ELF-1 (cell line): ENCODE measurements at regions not wholly inside any gene's neighbourhood (a gene's known extent, or its start where the extent isn't known, plus 50 kb on each side); places are given as distances from the start of the nearest gene placed in this dataset.

Source experiments
- DNase-seq: peaks from one replicate; pipeline ENCODE4 v3.0.0-alpha.2; 2016; ENCODE audit warnings: low read depth, low spot score

- DNase-seq, result no peak
These were observed 713.0 kb upstream of the LRRC4C start for GRCh38 chr11:42172441-42172840.

- no peak for DNase-seq
These were observed 715.8 kb upstream of the LRRC4C start for GRCh38 chr11:42175203-42175602.

GRCh38 chr11:42179216-42179615 lies 719.8 kb upstream of the LRRC4C start:
- no peak for DNase-seq

GRCh38 chr11:42195289-42196013 lies 736.0 kb upstream of the LRRC4C start:
- DNase-seq, result no peak

- DNase-seq, result no peak
These were observed 740.9 kb upstream of the LRRC4C start for GRCh38 chr11:42200311-42200710.

- no peak for DNase-seq
These were observed 742.2 kb upstream of the LRRC4C start for GRCh38 chr11:42201603-42202148.

- no peak for DNase-seq
These were observed 746.1 kb upstream of the LRRC4C start for GRCh38 chr11:42205518-42205917.

- DNase-seq, result no peak
These were observed 766.2 kb upstream of the LRRC4C start for GRCh38 chr11:42225664-42226063.

GRCh38 chr11:42232673-42233072 lies 773.2 kb upstream of the LRRC4C start:
- DNase-seq, result no peak

- no peak for DNase-seq
These were observed 775.0 kb upstream of the LRRC4C start for GRCh38 chr11:42234451-42234951.

GRCh38 chr11:42237701-42238235 lies 778.3 kb upstream of the LRRC4C start:
- no peak for DNase-seq

GRCh38 chr11:42239188-42239587 lies 779.7 kb upstream of the LRRC4C start:
- DNase-seq, result no peak

- no peak for DNase-seq
These were observed 783.9 kb upstream of the LRRC4C start for GRCh38 chr11:42243385-42243784.

GRCh38 chr11:42244376-42244775 lies 784.9 kb upstream of the LRRC4C start:
- DNase-seq, result no peak

GRCh38 chr11:42249401-42249800 lies 789.9 kb upstream of the LRRC4C start:
- no peak for DNase-seq

- no peak for DNase-seq
These were observed 790.5 kb upstream of the LRRC4C start for GRCh38 chr11:42249956-42250355.

GRCh38 chr11:42251984-42252383 lies 792.5 kb upstream of the LRRC4C start:
- no peak for DNase-seq

GRCh38 chr11:42253156-42253555 lies 793.7 kb upstream of the LRRC4C start:
- no peak for DNase-seq

GRCh38 chr11:42255906-42256305 lies 796.5 kb upstream of the LRRC4C start:
- DNase-seq, result no peak

- no peak for DNase-seq
These were observed 798.1 kb upstream of the LRRC4C start for GRCh38 chr11:42257534-42257933.

GRCh38 chr11:42265072-42265471 lies 805.6 kb upstream of the LRRC4C start:
- DNase-seq, result no peak

GRCh38 chr11:42271306-42271705 lies 811.9 kb upstream of the LRRC4C start:
- no peak for DNase-seq

- no peak for DNase-seq
These were observed 814.5 kb upstream of the LRRC4C start for GRCh38 chr11:42273977-42274376.
